OCI-LY1 (cell line): ENCODE measurements at regions not wholly inside any gene's neighbourhood (a gene's known extent, or its start where the extent isn't known, plus 50 kb on each side); places are given as distances from the start of the nearest gene placed in this dataset.

Experiments
- CTCF ChIP-seq: fragments of 200-600 bp; sonication (generic), shearing (Covaris generic); IDR thresholded peaks from 2 replicates; pipeline ENCODE4 v1.5.1; 2017; ENCODE audit warnings: mild to moderate bottlenecking, antibody characterized with exemption, low read length, moderate library complexity, mixed read lengths
- EZH2 ChIP-seq: fragments of 200-600 bp; sonication (generic), shearing (Covaris generic); IDR thresholded peaks from 2 replicates; pipeline ENCODE4 v1.8.0; 2017; ENCODE audit warnings: borderline replicate concordance, mixed run types, mild to moderate bottlenecking, antibody characterized with exemption, low read length, moderate library complexity, mixed read lengths

GRCh38 chr20:48238781-48239180 is 453.5 kb upstream of the SULF2 start:
- TF ChIP-seq CTCF (no peak), EZH2 (no peak)
